Brain microvascular endothelial cell (primary cell): ENCODE measurements at regions not wholly inside any gene's neighbourhood (a gene's known extent, or its start where the extent isn't known, plus 50 kb on each side); places are given as distances from the start of the nearest gene placed in this dataset.
A peak's percentile ranks its signal among the peaks of the same experiment; 100 is the strongest.

ENCODE experiments used
- DNase-seq: peaks from one replicate; pipeline ENCODE4 v3.0.0-alpha.2; 2020
- H3K27ac ChIP-seq: fragments of 250-450 bp; sonication (Bioruptor Pico); 2 replicates; pipeline ENCODE4 v1.5.1; 2020; ENCODE audit warnings: mild to moderate bottlenecking, moderate library complexity
- H3K27me3 ChIP-seq: fragments of 250-450 bp; sonication (Bioruptor Pico); replicated peaks from 2 replicates; pipeline ENCODE4 v1.5.1; 2020; ENCODE audit warnings: mild to moderate bottlenecking
- H3K36me3 ChIP-seq: fragments of 250-450 bp; sonication (Bioruptor Pico); replicated peaks from 2 replicates; pipeline ENCODE4 v1.5.1; 2020; ENCODE audit warnings: mild to moderate bottlenecking
- H3K4me3 ChIP-seq: 2 replicates; pipeline ENCODE4 v1.5.1; 2011; ENCODE audit warnings: low read depth, mild to moderate bottlenecking, control low read depth, low read length, moderate library complexity
- in situ Hi-C: cut with HindIII; loops from 2 replicates; pipeline ENCODE4 v1.10.0; 2017; ENCODE audit warnings: low sequenced_read_pairs, low pct_ligation_motif_present
- TF ChIP-seq, protein P1 (sequence below): IDR thresholded peaks from 2 replicates; pipeline ENCODE4 v1.5.1; 2011; ENCODE audit warnings: low read depth, mild to moderate bottlenecking, moderate library complexity, low read length, control low read depth, inconsistent platforms; ENCODE audit errors: missing control alignments

GRCh38 chr16:80347900-80348299 is 192.9 kb upstream of the DYNLRB2 start:
- DNase-seq: no peak
- H3K27me3 ChIP-seq: no peaks in the 10 kb centered on the region
- H3K36me3 ChIP-seq: no peaks in the 10 kb centered on the region
- TF ChIP-seq, protein P1, sequence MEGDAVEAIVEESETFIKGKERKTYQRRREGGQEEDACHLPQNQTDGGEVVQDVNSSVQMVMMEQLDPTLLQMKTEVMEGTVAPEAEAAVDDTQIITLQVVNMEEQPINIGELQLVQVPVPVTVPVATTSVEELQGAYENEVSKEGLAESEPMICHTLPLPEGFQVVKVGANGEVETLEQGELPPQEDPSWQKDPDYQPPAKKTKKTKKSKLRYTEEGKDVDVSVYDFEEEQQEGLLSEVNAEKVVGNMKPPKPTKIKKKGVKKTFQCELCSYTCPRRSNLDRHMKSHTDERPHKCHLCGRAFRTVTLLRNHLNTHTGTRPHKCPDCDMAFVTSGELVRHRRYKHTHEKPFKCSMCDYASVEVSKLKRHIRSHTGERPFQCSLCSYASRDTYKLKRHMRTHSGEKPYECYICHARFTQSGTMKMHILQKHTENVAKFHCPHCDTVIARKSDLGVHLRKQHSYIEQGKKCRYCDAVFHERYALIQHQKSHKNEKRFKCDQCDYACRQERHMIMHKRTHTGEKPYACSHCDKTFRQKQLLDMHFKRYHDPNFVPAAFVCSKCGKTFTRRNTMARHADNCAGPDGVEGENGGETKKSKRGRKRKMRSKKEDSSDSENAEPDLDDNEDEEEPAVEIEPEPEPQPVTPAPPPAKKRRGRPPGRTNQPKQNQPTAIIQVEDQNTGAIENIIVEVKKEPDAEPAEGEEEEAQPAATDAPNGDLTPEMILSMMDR: no peak
- no peak overlapping the region for H3K4me3 ChIP-seq
- no peak overlapping the region for H3K27ac ChIP-seq
- in situ Hi-C loops: no loop called here

GRCh38 chr16:80347002-80347401 is 193.8 kb upstream of the DYNLRB2 start:
- no peaks in the 10 kb centered on the region for H3K36me3 ChIP-seq
- in situ Hi-C loops: no loop called here
- H3K27ac ChIP-seq: no peak overlapping the region

GRCh38 chr16:80346111-80346632 is 194.6 kb upstream of the DYNLRB2 start:
- Histone ChIP-seq H3K27ac (no peak overlapping the region), H3K27me3 (no peaks in the 10 kb centered on the region), H3K36me3 (no peaks in the 10 kb centered on the region), H3K4me3 (no peak overlapping the region)
- in situ Hi-C loops: no loop called here
- peak; percentile 5 for DNase-seq
- TF ChIP-seq, protein P1: no peak

More at GRCh38 chr16:80347002-80347401, 193.8 kb upstream of the DYNLRB2 start:
- Histone ChIP-seq H3K4me3 (no peak overlapping the region), H3K27me3 (no peaks in the 10 kb centered on the region)
- TF ChIP-seq, protein P1: no peak
- no peak for DNase-seq

DNA sequence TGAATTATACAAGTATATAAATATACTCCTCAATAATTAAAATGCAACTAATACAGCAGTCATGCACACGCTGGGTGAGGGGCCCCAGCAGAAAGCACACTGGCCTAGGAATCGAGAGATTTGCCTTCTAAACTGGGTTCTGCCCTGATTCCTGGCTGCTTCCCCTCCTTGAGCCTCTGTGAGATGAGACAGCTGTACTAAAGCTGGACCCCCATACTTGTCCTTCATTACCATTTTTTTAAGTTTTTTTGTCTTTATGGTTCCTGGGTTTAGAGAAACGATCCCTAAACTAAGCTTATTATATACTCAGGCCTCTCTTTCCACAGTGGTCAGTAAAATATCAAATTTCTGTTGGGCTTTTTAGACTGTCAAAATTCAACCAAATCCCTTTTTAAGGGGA is 195.1 kb upstream of the DYNLRB2 start:
- H3K4me3 ChIP-seq: no peak overlapping the region
- no peaks in the 10 kb centered on the region for H3K36me3 ChIP-seq
- no peaks in the 10 kb centered on the region for H3K27me3 ChIP-seq
- no peak overlapping the region for H3K27ac ChIP-seq
- TF ChIP-seq, protein P1: no peak
- DNase-seq: no peak
- in situ Hi-C loops: no loop called here

DNA sequence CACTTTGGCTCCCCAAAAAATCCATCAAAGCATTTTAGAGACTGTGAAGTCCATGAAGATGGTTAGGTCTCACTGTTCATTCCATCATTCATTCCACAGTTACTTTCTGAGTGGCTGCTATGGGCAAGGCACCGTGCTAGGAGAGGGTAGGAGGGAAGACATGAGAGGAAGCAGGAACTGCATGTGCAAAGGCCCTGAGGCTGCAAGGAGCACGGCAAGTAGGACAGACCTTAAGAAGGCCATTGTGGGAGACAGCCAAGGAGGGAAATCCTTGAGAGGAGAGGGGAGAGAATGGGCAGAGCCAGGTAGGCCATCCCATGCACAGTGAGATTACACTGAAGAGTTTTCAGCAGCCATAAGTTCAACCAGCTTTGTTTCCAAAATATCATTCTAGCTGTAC is 196.2 kb upstream of the DYNLRB2 start:
- Histone ChIP-seq H3K36me3 (no peaks in the 10 kb centered on the region), H3K27me3 (no peaks in the 10 kb centered on the region), H3K4me3 (no peak overlapping the region), H3K27ac (no peak overlapping the region)
- DNase-seq: no peak
- in situ Hi-C loops: no loop called here
- TF ChIP-seq, protein P1: no peak

DNA sequence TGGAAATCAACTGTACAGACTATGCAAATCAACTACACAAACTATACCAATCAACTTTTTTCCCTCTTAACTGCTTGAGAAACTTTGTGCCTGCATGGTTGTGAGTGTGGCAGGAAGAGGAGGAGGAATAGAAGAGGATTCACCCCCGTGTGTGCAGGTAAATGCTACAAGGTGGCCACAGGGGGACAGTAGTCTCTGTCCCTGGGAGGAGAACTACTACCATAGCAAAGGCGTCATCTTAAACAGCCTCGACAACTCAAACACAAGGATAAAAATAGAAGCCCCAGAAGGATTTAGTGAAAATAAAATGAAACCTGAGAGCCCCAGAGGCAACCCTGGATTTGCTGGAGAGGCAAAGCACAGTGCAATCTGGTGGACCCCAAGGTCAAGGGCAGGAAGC is 199.5 kb upstream of the DYNLRB2 start:
- TF ChIP-seq, protein P1: no peak
- in situ Hi-C loops: no loop called here
- H3K27me3 ChIP-seq: no peaks in the 10 kb centered on the region
- H3K27ac ChIP-seq: no peak overlapping the region
- H3K36me3 ChIP-seq: no peaks in the 10 kb centered on the region
- no peak for DNase-seq
- H3K4me3 ChIP-seq: no peak overlapping the region
